ENCODE measurements at regions not wholly inside any gene's neighbourhood (a gene's known extent, or its start where the extent isn't known, plus 50 kb on each side); places are given as distances from the start of the nearest gene placed in this dataset.

DNA sequence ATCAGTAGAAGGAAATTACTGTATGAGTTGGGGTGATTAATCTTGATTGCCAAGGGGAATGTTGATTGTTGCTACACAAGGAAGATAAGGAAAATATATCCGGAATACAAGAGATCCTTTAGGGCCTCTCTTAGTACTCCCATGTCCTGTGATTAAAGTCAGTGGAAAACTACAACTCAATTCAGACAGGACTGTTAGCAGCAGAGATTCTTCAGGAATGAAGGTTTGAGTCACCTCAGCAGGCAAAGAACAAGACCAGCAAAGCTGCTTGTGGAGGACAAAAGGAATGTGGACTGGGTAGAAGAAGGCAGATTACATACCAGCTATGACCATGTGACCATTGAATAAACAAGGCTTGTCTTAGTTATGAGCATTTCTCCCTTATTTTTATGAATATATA lies 478.2 kb downstream of the BUD13 start:
- TF ChIP-seq HDAC2 (IDR thresholded peaks at IDR 0.05) (no peak), EP300 (IDR thresholded peaks at IDR 0.05) (no peak), SMC3 (IDR thresholded peaks at IDR 0.05) (no peak), MAZ (IDR thresholded peaks at IDR 0.05; ENCODE audit: borderline replicate concordance, low read depth, low read length) (no peak), NFE2L2 (conservative IDR thresholded peaks at IDR 0.05; ENCODE audit: low read length) (no peak), FOXS1 (CRISPR knock-in tag; IDR thresholded peaks at IDR 0.05) (no peak), MYC (IDR thresholded peaks at IDR 0.05; ENCODE audit: borderline replicate concordance, low read length) (no peak), KDM1A (IDR thresholded peaks at IDR 0.05; ENCODE audit: low read depth) (no peak), REST (IDR thresholded peaks at IDR 0.05) (no peak)
- TF ChIP-seq, protein P1, sequence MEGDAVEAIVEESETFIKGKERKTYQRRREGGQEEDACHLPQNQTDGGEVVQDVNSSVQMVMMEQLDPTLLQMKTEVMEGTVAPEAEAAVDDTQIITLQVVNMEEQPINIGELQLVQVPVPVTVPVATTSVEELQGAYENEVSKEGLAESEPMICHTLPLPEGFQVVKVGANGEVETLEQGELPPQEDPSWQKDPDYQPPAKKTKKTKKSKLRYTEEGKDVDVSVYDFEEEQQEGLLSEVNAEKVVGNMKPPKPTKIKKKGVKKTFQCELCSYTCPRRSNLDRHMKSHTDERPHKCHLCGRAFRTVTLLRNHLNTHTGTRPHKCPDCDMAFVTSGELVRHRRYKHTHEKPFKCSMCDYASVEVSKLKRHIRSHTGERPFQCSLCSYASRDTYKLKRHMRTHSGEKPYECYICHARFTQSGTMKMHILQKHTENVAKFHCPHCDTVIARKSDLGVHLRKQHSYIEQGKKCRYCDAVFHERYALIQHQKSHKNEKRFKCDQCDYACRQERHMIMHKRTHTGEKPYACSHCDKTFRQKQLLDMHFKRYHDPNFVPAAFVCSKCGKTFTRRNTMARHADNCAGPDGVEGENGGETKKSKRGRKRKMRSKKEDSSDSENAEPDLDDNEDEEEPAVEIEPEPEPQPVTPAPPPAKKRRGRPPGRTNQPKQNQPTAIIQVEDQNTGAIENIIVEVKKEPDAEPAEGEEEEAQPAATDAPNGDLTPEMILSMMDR (IDR thresholded peaks at IDR 0.05), result no peak
- TF ChIP-seq, protein P2, sequence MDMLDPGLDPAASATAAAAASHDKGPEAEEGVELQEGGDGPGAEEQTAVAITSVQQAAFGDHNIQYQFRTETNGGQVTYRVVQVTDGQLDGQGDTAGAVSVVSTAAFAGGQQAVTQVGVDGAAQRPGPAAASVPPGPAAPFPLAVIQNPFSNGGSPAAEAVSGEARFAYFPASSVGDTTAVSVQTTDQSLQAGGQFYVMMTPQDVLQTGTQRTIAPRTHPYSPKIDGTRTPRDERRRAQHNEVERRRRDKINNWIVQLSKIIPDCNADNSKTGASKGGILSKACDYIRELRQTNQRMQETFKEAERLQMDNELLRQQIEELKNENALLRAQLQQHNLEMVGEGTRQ (IDR thresholded peaks at IDR 0.05), result no peak
- TF ChIP-seq, protein P3, sequence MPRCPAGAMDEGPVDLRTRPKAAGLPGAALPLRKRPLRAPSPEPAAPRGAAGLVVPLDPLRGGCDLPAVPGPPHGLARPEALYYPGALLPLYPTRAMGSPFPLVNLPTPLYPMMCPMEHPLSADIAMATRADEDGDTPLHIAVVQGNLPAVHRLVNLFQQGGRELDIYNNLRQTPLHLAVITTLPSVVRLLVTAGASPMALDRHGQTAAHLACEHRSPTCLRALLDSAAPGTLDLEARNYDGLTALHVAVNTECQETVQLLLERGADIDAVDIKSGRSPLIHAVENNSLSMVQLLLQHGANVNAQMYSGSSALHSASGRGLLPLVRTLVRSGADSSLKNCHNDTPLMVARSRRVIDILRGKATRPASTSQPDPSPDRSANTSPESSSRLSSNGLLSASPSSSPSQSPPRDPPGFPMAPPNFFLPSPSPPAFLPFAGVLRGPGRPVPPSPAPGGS (IDR thresholded peaks at IDR 0.05), result no peak
